SH-SY5Y (cell line): ENCODE measurements at regions not wholly inside any gene's neighbourhood (a gene's known extent, or its start where the extent isn't known, plus 50 kb on each side); places are given as distances from the start of the nearest gene placed in this dataset.

Experiments used
- GATA2 ChIP-seq: IDR thresholded peaks from 2 replicates; pipeline ENCODE4 v1.6.1; 2011; ENCODE audit warnings: mild to moderate bottlenecking, low read depth, low read length
- GATA3 ChIP-seq: IDR thresholded peaks from 2 replicates; pipeline ENCODE4 v1.6.1; 2011; ENCODE audit warnings: low read depth, mild to moderate bottlenecking, low read length, moderate library complexity

DNA sequence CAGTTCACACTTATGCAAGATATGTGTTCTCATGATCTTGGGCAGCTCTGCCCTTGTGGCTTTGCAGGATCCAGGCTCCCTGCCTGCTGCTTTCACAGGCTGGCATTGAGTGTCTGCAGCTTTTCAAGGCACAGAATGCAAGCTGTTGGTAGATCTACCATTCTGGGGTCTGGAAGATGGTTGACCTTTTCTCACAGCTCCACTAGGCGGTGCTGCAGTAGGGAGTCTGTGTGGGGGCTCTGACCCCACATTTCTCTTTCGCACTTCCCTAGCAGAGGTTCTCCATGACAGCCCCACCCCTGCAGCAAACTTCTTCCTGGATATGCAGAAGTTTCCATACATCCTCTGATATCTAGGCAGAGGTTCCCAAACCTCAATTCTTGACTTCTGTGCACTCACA lies 500.5 kb downstream of the BRINP3 start:
- no peak for TF ChIP-seq GATA2
- no peak for TF ChIP-seq GATA3
